ENCODE measurements at regions not wholly inside any gene's neighbourhood (a gene's known extent, or its start where the extent isn't known, plus 50 kb on each side); places are given as distances from the start of the nearest gene placed in this dataset.

DNA sequence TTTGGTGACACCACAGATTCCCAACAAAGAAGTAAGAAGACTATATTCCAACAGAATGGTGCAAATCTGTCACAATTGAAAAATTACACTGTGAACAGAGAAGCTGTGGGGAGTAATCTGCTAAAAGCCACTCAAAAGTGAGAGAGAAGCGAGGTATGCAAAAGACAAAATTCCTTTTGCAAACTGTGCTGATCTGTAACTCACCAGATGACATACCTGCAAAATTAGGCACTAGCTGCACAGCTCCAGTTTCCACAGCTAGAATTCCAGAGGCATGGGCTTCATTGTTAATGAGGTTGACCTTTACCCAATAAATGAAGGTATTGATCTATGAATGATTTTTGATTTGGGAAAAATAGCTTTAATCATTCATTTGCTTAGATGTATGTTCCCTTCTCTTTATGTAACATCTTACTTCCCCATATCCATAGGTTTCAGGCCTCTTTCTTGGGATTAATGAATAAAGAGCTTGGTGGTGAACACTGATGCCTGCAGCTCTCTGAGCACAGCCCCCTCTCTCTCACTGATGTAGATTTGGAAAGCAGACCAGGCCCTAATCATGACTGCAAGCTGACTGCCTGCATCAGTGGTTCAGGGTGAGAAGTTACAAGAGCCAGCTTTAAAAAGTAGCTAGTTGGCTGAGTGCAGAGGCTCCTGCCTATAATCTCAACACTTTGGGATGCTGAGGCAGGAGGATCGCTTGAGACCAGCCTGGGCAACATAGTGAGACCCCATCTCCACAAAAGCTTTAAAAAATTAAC is 85.2 kb downstream of the LACC1 start:
- Histone ChIP-seq H4K91ac (replicated peaks; ENCODE audit: insufficient read length, low read length) (no peak overlapping the region), H3K9me3 (ENCODE audit: insufficient read depth in 2 of 2, low read depth in 1 of 2, low read length in 1 of 2) (peaks cover 0 to 14% of the 10 kb centered on the region in 2 experiments; a peak in 2 of 4 replicates), H3K23me2 (ENCODE audit: low read depth, low read length) (no peaks in the 10 kb centered on the region), H2BK12ac (ENCODE audit: low read depth, low read length) (no peak overlapping the region), H4K8ac (ENCODE audit: extremely low read depth, insufficient read depth, low read length) (no peak overlapping the region), H3K4me1 (replicated peaks in 1 of 4; ENCODE audit: control insufficient read depth in 3 of 4, insufficient read depth in 4 of 4, low read length in 3 of 4) (no peaks in the 10 kb centered on the region), H4K20me1 (replicated peaks in 1 of 2; ENCODE audit: control insufficient read depth in 1 of 2, insufficient read depth in 2 of 2, low read length in 2 of 2) (no peaks in the 10 kb centered on the region), H3K27me3 (replicated peaks in 1 of 4; ENCODE audit: control insufficient read depth in 3 of 4, extremely low read depth in 1 of 4, insufficient read depth in 3 of 4, low read length in 3 of 4) (no peaks in the 10 kb centered on the region), H3K79me2 (ENCODE audit: control insufficient read depth in 1 of 2, insufficient read depth in 2 of 2, low read length in 2 of 2) (no peaks in the 10 kb centered on the region), H3K36me3 (ENCODE audit: control insufficient read depth in 2 of 4, insufficient read depth in 4 of 4, low read length in 3 of 4) (no peaks in the 10 kb centered on the region), H3K4ac (replicated peaks; ENCODE audit: insufficient read length, low read depth, low read length) (peak overlapping the region; percentile 38), H3K56ac (replicated peaks; ENCODE audit: insufficient read length, low read depth, low read length) (no peak overlapping the region), H2BK15ac (ENCODE audit: low read length) (no peak overlapping the region), H3K4me3 (ENCODE audit: extremely low read depth in 1 of 4, insufficient read depth in 2 of 4, low read depth in 3 of 4, low read length in 4 of 4) (no peak overlapping the region), H3K79me1 (ENCODE audit: low read depth, low read length) (no peaks in the 10 kb centered on the region), H2BK20ac (ENCODE audit: low read length) (no peak overlapping the region), H2AFZ (ENCODE audit: low read length) (no peak overlapping the region), H3K18ac (ENCODE audit: extremely low read depth, low read length) (no peak overlapping the region), H3K4me2 (ENCODE audit: insufficient read depth in 1 of 2, low read depth in 2 of 2, low read length in 2 of 2) (no peak overlapping the region), H3K23ac (ENCODE audit: insufficient read length) (no peak overlapping the region), H3K14ac (ENCODE audit: insufficient read length) (no peak overlapping the region), H4K5ac (ENCODE audit: insufficient read length, low read depth, low read length) (no peak overlapping the region), H3K27ac (ENCODE audit: low read depth, low read length) (no peak overlapping the region), H2BK5ac (ENCODE audit: low read depth, low read length) (no peak overlapping the region), H3K9ac (replicated peaks in 1 of 4; ENCODE audit: extremely low read depth in 1 of 4, low read depth in 3 of 4, low read length in 3 of 4) (no peak overlapping the region), H2AK5ac (ENCODE audit: low read depth, low read length) (no peak overlapping the region), H2BK120ac (replicated peaks; ENCODE audit: low read depth, low read length) (no peak overlapping the region)
- ChIA-PET CTCF (ENCODE audit: partially characterized antibody) (interaction anchor here (0.7 to 1.7 kb wide), 10 partner anchors 11 to 472 kb away, joined by 3 to 8 read pairs (median 3); no protein-coding TSS in a partner anchor), POLR2A (ENCODE audit: partially characterized antibody) (interaction anchor here (1.0 kb wide), 1 partner anchor 434 kb away, joined by 3 read pairs; no protein-coding TSS in a partner anchor)
- FAIRE-seq (no peak), DNase-seq (ENCODE audit: low read depth in 1 of 2, low spot score in 2 of 2) (no peak)
- 97% methylated on average over 2 of the region's 2 CpGs; no CpG with 5 or more reads in 1 of the 2 experiments for WGBS, 2 experiments (ENCODE audit: extremely low coverage in 1 of 2, insufficient coverage in 1 of 2, insufficient read length in 1 of 2, insufficient replicate concordance in 2 of 2, low coverage in 1 of 2, low lambda C conversion rate in 2 of 2, missing lambda C conversion rate in 1 of 2)
- no peak for TF ChIP-seq POLR2AphosphoS5 (IDR thresholded peaks at IDR 0.05; ENCODE audit: low read depth, low read length)
